ENCODE measurements at regions not wholly inside any gene's neighbourhood (a gene's known extent, or its start where the extent isn't known, plus 50 kb on each side); places are given as distances from the start of the nearest gene placed in this dataset.

- Histone ChIP-seq H3K4me3 (ENCODE audit: control insufficient read depth in 1 of 2, extremely low read depth in 1 of 2, low read length in 1 of 2) (no peak overlapping the region), H3K27ac (ENCODE audit: low read length) (no peak overlapping the region), H3K36me3 (ENCODE audit: control insufficient read depth in 2 of 2, extremely low read depth in 1 of 2, insufficient read depth in 1 of 2, low read length in 1 of 2) (no peaks in the 10 kb centered on the region), H3K9me3 (no peaks in the 10 kb centered on the region), H3K4me1 (ENCODE audit: control insufficient read depth in 1 of 2, extremely low read depth in 1 of 2, insufficient read depth in 2 of 2, low read length in 2 of 2) (no peaks in the 10 kb centered on the region), H3K27me3 (replicated peaks in 1 of 2; ENCODE audit: control insufficient read depth in 2 of 2, extremely low read depth in 1 of 2, insufficient read depth in 2 of 2, low read length in 1 of 2) (no peaks in the 10 kb centered on the region)
- DNase-seq, result no peak
- CTCF ChIA-PET, result no interaction called here
- H3K9me3 Mint-ChIP-seq, result no peaks in the 10 kb centered on the region
- no peaks in the 10 kb centered on the region for H3K36me3 Mint-ChIP-seq
- H3K4me3 Mint-ChIP-seq, result no peak overlapping the region
- no peak overlapping the region for H3K27ac Mint-ChIP-seq
- peaks cover 2 to 22% of the 10 kb centered on the region in 2 donors for H3K27me3 Mint-ChIP-seq
- no peak for ATAC-seq (replicated peaks in 1 of 4)
- POLR2A ChIA-PET, result no interaction called here
- H3K4me1 Mint-ChIP-seq, result no peaks in the 10 kb centered on the region
- WGBS (ENCODE audit: insufficient coverage), result 82% methylated on average over 4 of the region's 4 CpGs
Observed at GRCh38 chr9:86714999-86715398, 232.3 kb downstream of the GAS1 start.

DNA sequence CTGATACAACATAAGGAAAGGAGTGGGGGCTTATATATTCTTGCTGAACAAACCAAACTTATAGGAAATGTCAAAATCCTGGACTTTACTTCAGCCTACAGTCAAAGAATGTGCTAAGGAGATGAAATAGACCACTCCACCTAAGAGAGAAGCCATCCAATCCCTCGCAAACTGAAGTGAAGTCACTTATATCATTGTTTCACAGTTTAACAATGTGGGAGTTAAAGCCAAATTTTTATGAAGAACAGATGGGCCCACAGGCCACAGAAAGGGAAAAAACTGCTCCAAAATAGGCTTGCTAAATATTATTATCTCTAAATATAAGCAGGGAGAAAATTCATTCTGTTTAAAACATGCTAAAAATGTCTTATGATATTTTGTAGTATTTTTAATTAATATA lies 233.3 kb downstream of the GAS1 start:
- H3K36me3 ChIP-seq (ENCODE audit: control insufficient read depth in 2 of 2, extremely low read depth in 1 of 2, insufficient read depth in 1 of 2, low read length in 1 of 2), result no peaks in the 10 kb centered on the region
- H3K36me3 Mint-ChIP-seq, result no peaks in the 10 kb centered on the region
- POLR2A ChIA-PET, result no interaction called here
- no peaks in the 10 kb centered on the region for H3K27me3 ChIP-seq (replicated peaks in 1 of 2; ENCODE audit: control insufficient read depth in 2 of 2, extremely low read depth in 1 of 2, insufficient read depth in 2 of 2, low read length in 1 of 2)
- no peaks in the 10 kb centered on the region for H3K9me3 ChIP-seq
- no CpG with 5 or more reads among the region's 1 CpG for WGBS (ENCODE audit: insufficient coverage)
- H3K4me1 Mint-ChIP-seq, result no peaks in the 10 kb centered on the region
- H3K27ac Mint-ChIP-seq, result no peak overlapping the region
- no peaks in the 10 kb centered on the region for H3K9me3 Mint-ChIP-seq
- no peaks in the 10 kb centered on the region for H3K4me1 ChIP-seq (ENCODE audit: control insufficient read depth in 1 of 2, extremely low read depth in 1 of 2, insufficient read depth in 2 of 2, low read length in 2 of 2)
- no peak overlapping the region for H3K4me3 ChIP-seq (ENCODE audit: control insufficient read depth in 1 of 2, extremely low read depth in 1 of 2, low read length in 1 of 2)
- H3K27me3 Mint-ChIP-seq, result peaks cover 2 to 22% of the 10 kb centered on the region in 2 donors
- ATAC-seq (replicated peaks in 1 of 4) (no peak), DNase-seq (no peak)
- no peak overlapping the region for H3K4me3 Mint-ChIP-seq
- no peak overlapping the region for H3K27ac ChIP-seq (ENCODE audit: low read length)
- CTCF ChIA-PET, result no interaction called here

DNA sequence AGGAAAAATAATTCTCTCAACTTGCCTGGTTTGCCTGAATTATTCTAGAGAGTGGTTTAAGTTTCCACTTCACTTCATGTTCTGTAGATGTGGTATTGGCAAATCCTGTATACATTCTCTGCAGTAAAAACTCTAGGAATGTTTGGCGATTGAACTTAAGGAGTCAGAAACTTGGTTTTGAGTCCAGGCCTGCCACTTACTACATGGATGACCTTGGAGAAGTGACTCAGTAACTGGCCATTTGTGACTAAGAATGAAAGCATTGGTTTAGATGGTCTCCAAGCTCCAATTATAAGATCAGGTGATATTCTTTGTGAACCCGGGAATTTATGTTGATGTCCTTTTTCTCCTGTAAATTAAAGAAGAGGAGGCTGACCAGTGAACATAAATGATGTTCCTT lies 233.8 kb downstream of the GAS1 start:
- H3K4me3 Mint-ChIP-seq, result no peak overlapping the region
- Histone ChIP-seq H3K27me3 (replicated peaks in 1 of 2; ENCODE audit: control insufficient read depth in 2 of 2, extremely low read depth in 1 of 2, insufficient read depth in 2 of 2, low read length in 1 of 2) (no peaks in the 10 kb centered on the region), H3K4me1 (ENCODE audit: control insufficient read depth in 1 of 2, extremely low read depth in 1 of 2, insufficient read depth in 2 of 2, low read length in 2 of 2) (no peaks in the 10 kb centered on the region), H3K4me3 (ENCODE audit: control insufficient read depth in 1 of 2, extremely low read depth in 1 of 2, low read length in 1 of 2) (no peak overlapping the region), H3K36me3 (ENCODE audit: control insufficient read depth in 2 of 2, extremely low read depth in 1 of 2, insufficient read depth in 1 of 2, low read length in 1 of 2) (no peaks in the 10 kb centered on the region), H3K27ac (ENCODE audit: low read length) (no peak overlapping the region), H3K9me3 (no peaks in the 10 kb centered on the region)
- ATAC-seq (replicated peaks in 1 of 4) (no peak), DNase-seq (no peak)
- ChIA-PET CTCF (no interaction called here), POLR2A (no interaction called here)
- no peaks in the 10 kb centered on the region for H3K36me3 Mint-ChIP-seq
- H3K27me3 Mint-ChIP-seq, result peaks cover 2 to 20% of the 10 kb centered on the region in 2 donors
- WGBS (ENCODE audit: insufficient coverage), result 100% methylated on average over 1 of the region's 2 CpGs
- no peaks in the 10 kb centered on the region for H3K4me1 Mint-ChIP-seq
- H3K9me3 Mint-ChIP-seq, result no peaks in the 10 kb centered on the region
- no peak overlapping the region for H3K27ac Mint-ChIP-seq

DNA sequence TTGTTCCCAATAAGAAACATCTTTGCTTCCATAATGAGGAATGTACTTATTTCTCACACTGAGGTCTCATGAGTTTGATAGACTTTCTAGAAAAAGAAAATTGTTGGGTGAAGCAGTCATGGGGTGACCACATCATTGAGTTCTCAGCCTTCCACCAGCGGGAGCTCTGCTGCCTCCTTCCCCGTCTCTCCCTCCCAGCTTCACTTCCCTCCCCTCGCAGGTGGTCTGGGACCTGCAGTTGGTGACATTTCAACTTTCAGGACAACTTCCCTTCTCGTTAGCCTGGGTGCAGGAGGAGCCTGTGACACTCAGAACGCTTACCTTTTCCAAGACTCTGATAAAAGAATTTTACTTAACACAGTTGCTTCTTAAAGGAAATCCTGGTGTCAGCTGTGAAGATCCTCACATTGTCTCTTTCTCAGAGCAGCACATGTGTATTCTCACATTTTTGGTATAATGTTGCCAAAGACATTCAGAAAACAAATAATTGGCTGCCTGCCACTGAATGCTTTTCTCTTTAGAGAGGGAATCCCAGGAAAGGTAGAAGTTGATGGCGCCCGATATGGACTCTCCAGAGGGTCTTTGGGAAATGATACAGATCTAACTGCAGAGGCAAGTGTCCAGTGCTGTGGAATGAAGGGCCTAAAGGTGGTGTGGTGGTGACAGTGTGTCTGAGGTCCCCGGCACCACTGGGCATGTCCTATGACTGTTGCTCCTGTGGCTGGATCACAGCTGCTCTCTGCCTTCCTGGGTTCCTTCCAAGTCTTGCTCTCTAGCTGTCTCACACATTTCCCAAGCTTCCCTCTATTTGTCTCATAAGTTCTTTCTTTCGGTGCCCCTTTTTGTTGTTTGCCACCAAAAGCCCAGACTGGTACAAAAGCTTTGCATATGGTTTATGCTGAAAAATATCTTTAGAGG lies 238.1 kb downstream of the GAS1 start:
- ChIA-PET CTCF (no interaction called here), POLR2A (no interaction called here)

GRCh38 chr9:86707932-86708510 lies 239.3 kb downstream of the GAS1 start:
- no peak for ATAC-seq (replicated peaks in 1 of 4)
- CTCF ChIA-PET, result no interaction called here

More for the DNA sequence above, 238.1 kb downstream of the GAS1 start:
- no peaks in the 10 kb centered on the region for H3K4me1 Mint-ChIP-seq
- H3K9me3 Mint-ChIP-seq, result peaks cover 0 to 3% (median 0%) of the 10 kb centered on the region in 3 donors
- Histone ChIP-seq H3K4me1 (ENCODE audit: control insufficient read depth in 1 of 2, extremely low read depth in 1 of 2, insufficient read depth in 2 of 2, low read length in 2 of 2) (no peaks in the 10 kb centered on the region), H3K9me3 (no peaks in the 10 kb centered on the region), H3K4me3 (ENCODE audit: control insufficient read depth in 1 of 2, extremely low read depth in 1 of 2, low read length in 1 of 2) (no peak overlapping the region), H3K36me3 (ENCODE audit: control insufficient read depth in 2 of 2, extremely low read depth in 1 of 2, insufficient read depth in 1 of 2, low read length in 1 of 2) (no peaks in the 10 kb centered on the region), H3K27me3 (replicated peaks in 1 of 2; ENCODE audit: control insufficient read depth in 2 of 2, extremely low read depth in 1 of 2, insufficient read depth in 2 of 2, low read length in 1 of 2) (no peaks in the 10 kb centered on the region), H3K27ac (ENCODE audit: low read length) (no peak overlapping the region)
- no peaks in the 10 kb centered on the region for H3K36me3 Mint-ChIP-seq
- 53% methylated on average over 7 of the region's 9 CpGs for WGBS (ENCODE audit: insufficient coverage)
- H3K27ac Mint-ChIP-seq, result no peak overlapping the region
- H3K4me3 Mint-ChIP-seq, result no peak overlapping the region
- H3K27me3 Mint-ChIP-seq, result peaks cover 2 to 6% of the 10 kb centered on the region in 2 donors
- ATAC-seq (replicated peaks in 1 of 4) (no peak), DNase-seq (no peak)

DNA sequence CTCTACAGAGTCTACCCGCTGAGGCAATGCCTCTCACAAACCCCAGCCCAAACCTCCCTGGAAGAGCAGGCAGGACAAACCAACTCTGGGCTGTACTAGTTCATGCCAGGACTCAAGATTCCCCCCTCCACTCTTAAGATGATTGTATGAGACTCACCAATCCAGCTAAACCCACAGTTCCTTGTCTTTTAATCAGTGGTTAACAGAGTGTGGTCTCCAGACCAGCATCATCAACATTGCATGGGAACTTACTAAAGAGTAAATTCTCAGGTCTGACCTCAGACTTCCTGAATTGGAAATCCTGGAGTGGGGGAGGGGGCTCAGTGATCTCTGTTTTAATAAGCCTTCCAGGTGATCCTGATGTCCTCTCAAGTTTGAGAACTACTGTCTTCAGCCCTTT lies 240.9 kb downstream of the GAS1 start:
- Histone ChIP-seq H3K27ac (ENCODE audit: low read length) (no peak overlapping the region), H3K36me3 (ENCODE audit: control insufficient read depth in 2 of 2, extremely low read depth in 1 of 2, insufficient read depth in 1 of 2, low read length in 1 of 2) (no peaks in the 10 kb centered on the region), H3K4me3 (ENCODE audit: control insufficient read depth in 1 of 2, extremely low read depth in 1 of 2, low read length in 1 of 2) (no peak overlapping the region), H3K4me1 (ENCODE audit: control insufficient read depth in 1 of 2, extremely low read depth in 1 of 2, insufficient read depth in 2 of 2, low read length in 2 of 2) (no peaks in the 10 kb centered on the region), H3K27me3 (replicated peaks in 1 of 2; ENCODE audit: control insufficient read depth in 2 of 2, extremely low read depth in 1 of 2, insufficient read depth in 2 of 2, low read length in 1 of 2) (no peaks in the 10 kb centered on the region), H3K9me3 (no peaks in the 10 kb centered on the region)
- ChIA-PET POLR2A (no interaction called here), CTCF (no interaction called here)
- no CpG with 5 or more reads among the region's 1 CpG for WGBS (ENCODE audit: insufficient coverage)
- no peaks in the 10 kb centered on the region for H3K36me3 Mint-ChIP-seq
- H3K9me3 Mint-ChIP-seq, result peaks cover 0 to 3% (median 0%) of the 10 kb centered on the region in 3 donors
- no peaks in the 10 kb centered on the region for H3K4me1 Mint-ChIP-seq
- H3K27me3 Mint-ChIP-seq, result peaks cover 2 to 6% of the 10 kb centered on the region in 2 donors
- H3K4me3 Mint-ChIP-seq, result no peak overlapping the region
- DNase-seq, result no peak
- ATAC-seq (replicated peaks in 1 of 4), result no peak
- H3K27ac Mint-ChIP-seq, result no peak overlapping the region

More at GRCh38 chr9:86707932-86708510, 239.3 kb downstream of the GAS1 start:
- Histone ChIP-seq H3K36me3 (ENCODE audit: control insufficient read depth in 2 of 2, extremely low read depth in 1 of 2, insufficient read depth in 1 of 2, low read length in 1 of 2) (no peaks in the 10 kb centered on the region), H3K27me3 (replicated peaks in 1 of 2; ENCODE audit: control insufficient read depth in 2 of 2, extremely low read depth in 1 of 2, insufficient read depth in 2 of 2, low read length in 1 of 2) (no peaks in the 10 kb centered on the region), H3K4me1 (ENCODE audit: control insufficient read depth in 1 of 2, extremely low read depth in 1 of 2, insufficient read depth in 2 of 2, low read length in 2 of 2) (no peaks in the 10 kb centered on the region), H3K9me3 (no peaks in the 10 kb centered on the region), H3K27ac (ENCODE audit: low read length) (no peak overlapping the region), H3K4me3 (ENCODE audit: control insufficient read depth in 1 of 2, extremely low read depth in 1 of 2, low read length in 1 of 2) (no peak overlapping the region)
- no peak for DNase-seq
- Mint-ChIP-seq H3K4me3 (no peak overlapping the region), H3K36me3 (no peaks in the 10 kb centered on the region), H3K27ac (no peak overlapping the region), H3K27me3 (peaks cover 2 to 6% of the 10 kb centered on the region in 2 donors), H3K4me1 (no peaks in the 10 kb centered on the region), H3K9me3 (peaks cover 0 to 3% (median 0%) of the 10 kb centered on the region in 3 donors)
- 71% methylated on average over 2 of the region's 4 CpGs for WGBS (ENCODE audit: insufficient coverage)
- POLR2A ChIA-PET, result no interaction called here
